Vagina (tissue), 2 donors: ENCODE measurements at regions not wholly inside any gene's neighbourhood (a gene's known extent, or its start where the extent isn't known, plus 50 kb on each side); places are given as distances from the start of the nearest gene placed in this dataset.

Source experiments
- DNase-seq, 2 donors: peaks; one replicate each; pipeline ENCODE4 v3.0.0-alpha.2; 2017; ENCODE audit errors: extremely low spot score in 2 of 2
- H3K27ac ChIP-seq: fragments of 200-600 bp; sonication (generic); one replicate; pipeline ENCODE4 v1.5.1; 2019
- H3K27me3 ChIP-seq: fragments of 200-600 bp; sonication (generic); one replicate; pipeline ENCODE4 v1.5.1; 2019
- H3K36me3 ChIP-seq, 2 donors: fragments of 200-600 bp; sonication (generic); one replicate each; pipeline ENCODE4 v1.5.1; 2017 to 2019
- H3K4me1 ChIP-seq: fragments of 200-600 bp; sonication (generic); one replicate; pipeline ENCODE4 v1.5.1; 2019
- H3K4me3 ChIP-seq, 2 donors: fragments of 200-600 bp; sonication (generic); 1 replicate in 1 of 2; 2 replicates in 1 of 2; pipeline ENCODE4 v1.5.1; 2016 to 2019
- H3K9me3 ChIP-seq: fragments of 200-600 bp; sonication (generic); one replicate; pipeline ENCODE4 v1.5.1; 2019
- POLR2A ChIP-seq, 2 donors: fragments of 450-650 bp; IDR thresholded peaks; one replicate each; pipeline ENCODE4 v1.6.1; 2017; ENCODE audit warnings: antibody characterized with exemption in 2 of 2, mild to moderate bottlenecking in 2 of 2, moderate library complexity in 2 of 2
- POLR2AphosphoS5 ChIP-seq, 2 donors: sonication (generic); formaldehyde crosslinking; IDR thresholded peaks; one replicate each; pipeline ENCODE4 v1.9.0; 2017; ENCODE audit warnings: antibody characterized with exemption in 2 of 2, mild to moderate bottlenecking in 2 of 2, low read depth in 1 of 2; ENCODE audit not compliant: insufficient read depth in 1 of 2
- intact Hi-C: fragments of 100-400 bp; cut with DNase I; formaldehyde crosslinking; loops from one replicate; pipeline ENCODE4 v1.15.1; 2023
- TF ChIP-seq, protein P1 (sequence below), 3 experiments: fragments of 450-650 bp in 2 of 3; fragments of 200-600 bp in 1 of 3; sonication (generic) in 1 of 3; IDR thresholded peaks; one replicate each; pipeline ENCODE4 v1.5.1; 2017 to 2019; ENCODE audit warnings: antibody characterized with exemption in 3 of 3, mild to moderate bottlenecking in 2 of 3, moderate library complexity in 2 of 3

GRCh38 chr2:65599693-65600092 lies 167.3 kb upstream of the SPRED2 start:
- Histone ChIP-seq H3K27ac (no peak overlapping the region), H3K36me3 (no peaks in the 10 kb centered on the region), H3K9me3 (no peaks in the 10 kb centered on the region), H3K4me1 (no peaks in the 10 kb centered on the region), H3K27me3 (no peaks in the 10 kb centered on the region), H3K4me3 (no peak overlapping the region)
- no peak for TF ChIP-seq POLR2A (IDR thresholded peaks at IDR 0.05)
- TF ChIP-seq POLR2AphosphoS5 (IDR thresholded peaks at IDR 0.05; ENCODE audit: insufficient read depth in 1 of 2, low read depth in 1 of 2) = no peak
- TF ChIP-seq, protein P1, sequence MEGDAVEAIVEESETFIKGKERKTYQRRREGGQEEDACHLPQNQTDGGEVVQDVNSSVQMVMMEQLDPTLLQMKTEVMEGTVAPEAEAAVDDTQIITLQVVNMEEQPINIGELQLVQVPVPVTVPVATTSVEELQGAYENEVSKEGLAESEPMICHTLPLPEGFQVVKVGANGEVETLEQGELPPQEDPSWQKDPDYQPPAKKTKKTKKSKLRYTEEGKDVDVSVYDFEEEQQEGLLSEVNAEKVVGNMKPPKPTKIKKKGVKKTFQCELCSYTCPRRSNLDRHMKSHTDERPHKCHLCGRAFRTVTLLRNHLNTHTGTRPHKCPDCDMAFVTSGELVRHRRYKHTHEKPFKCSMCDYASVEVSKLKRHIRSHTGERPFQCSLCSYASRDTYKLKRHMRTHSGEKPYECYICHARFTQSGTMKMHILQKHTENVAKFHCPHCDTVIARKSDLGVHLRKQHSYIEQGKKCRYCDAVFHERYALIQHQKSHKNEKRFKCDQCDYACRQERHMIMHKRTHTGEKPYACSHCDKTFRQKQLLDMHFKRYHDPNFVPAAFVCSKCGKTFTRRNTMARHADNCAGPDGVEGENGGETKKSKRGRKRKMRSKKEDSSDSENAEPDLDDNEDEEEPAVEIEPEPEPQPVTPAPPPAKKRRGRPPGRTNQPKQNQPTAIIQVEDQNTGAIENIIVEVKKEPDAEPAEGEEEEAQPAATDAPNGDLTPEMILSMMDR (IDR thresholded peaks at IDR 0.05) = no peak
- intact Hi-C loops = no loop called here
- DNase-seq = no peak

DNA sequence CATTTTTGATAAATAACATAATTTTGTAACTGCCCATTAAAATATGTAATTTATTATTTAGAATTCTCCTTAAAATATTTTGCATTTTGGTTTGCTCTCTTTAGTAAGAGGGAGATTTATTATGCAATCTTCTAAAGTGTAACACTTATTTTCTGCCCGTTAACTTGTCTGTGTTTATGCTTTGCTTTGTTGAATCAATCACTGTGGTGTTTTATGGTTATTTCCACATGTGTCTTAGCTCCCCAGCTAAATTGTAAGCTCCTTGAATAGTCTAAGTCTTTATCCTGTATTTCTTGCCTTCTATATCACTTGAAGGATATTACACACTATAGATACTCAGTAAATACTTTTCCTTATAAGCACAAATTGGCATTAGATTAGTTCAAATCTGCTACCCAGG lies 166.6 kb upstream of the SPRED2 start:
- TF ChIP-seq POLR2AphosphoS5 (IDR thresholded peaks at IDR 0.05; ENCODE audit: insufficient read depth in 1 of 2, low read depth in 1 of 2) = no peak
- TF ChIP-seq, protein P1 (IDR thresholded peaks at IDR 0.05) = no peak
- TF ChIP-seq POLR2A (IDR thresholded peaks at IDR 0.05) = no peak
- no peak overlapping the region for H3K4me3 ChIP-seq

DNA sequence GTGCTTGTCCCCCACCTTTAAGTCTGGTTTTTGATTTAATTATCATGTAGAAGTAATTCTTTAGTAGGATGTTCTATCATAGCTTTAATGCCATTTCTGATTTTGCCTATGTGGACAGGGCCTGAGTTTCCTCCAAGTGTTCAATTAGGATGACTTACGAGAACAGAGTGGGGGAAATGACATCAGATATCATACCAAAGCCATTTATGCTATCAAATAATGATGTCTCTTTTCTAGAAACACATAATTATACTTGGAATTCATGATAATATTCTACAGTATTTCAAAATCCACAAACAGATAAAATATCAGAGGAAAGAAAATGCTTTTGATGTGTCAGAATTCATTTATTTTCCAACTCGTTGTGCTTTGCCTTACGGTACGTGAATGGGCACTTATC lies 165.9 kb upstream of the SPRED2 start:
- Histone ChIP-seq H3K4me1 (no peaks in the 10 kb centered on the region), H3K9me3 (no peaks in the 10 kb centered on the region), H3K4me3 (no peak overlapping the region), H3K36me3 (no peaks in the 10 kb centered on the region), H3K27ac (no peak overlapping the region), H3K27me3 (no peaks in the 10 kb centered on the region)
- TF ChIP-seq POLR2AphosphoS5 (IDR thresholded peaks at IDR 0.05; ENCODE audit: insufficient read depth in 1 of 2, low read depth in 1 of 2) (no peak), POLR2A (IDR thresholded peaks at IDR 0.05) (no peak)
- TF ChIP-seq, protein P1 (IDR thresholded peaks at IDR 0.05) = no peak
- intact Hi-C loops = no loop called here
- no peak for DNase-seq

More for the DNA sequence above, 166.6 kb upstream of the SPRED2 start:
- no peaks in the 10 kb centered on the region for H3K36me3 ChIP-seq
- DNase-seq = no peak
- intact Hi-C loops = no loop called here
- no peaks in the 10 kb centered on the region for H3K27me3 ChIP-seq
- H3K9me3 ChIP-seq = no peaks in the 10 kb centered on the region
- H3K4me1 ChIP-seq = no peaks in the 10 kb centered on the region
- H3K27ac ChIP-seq = no peak overlapping the region

DNA sequence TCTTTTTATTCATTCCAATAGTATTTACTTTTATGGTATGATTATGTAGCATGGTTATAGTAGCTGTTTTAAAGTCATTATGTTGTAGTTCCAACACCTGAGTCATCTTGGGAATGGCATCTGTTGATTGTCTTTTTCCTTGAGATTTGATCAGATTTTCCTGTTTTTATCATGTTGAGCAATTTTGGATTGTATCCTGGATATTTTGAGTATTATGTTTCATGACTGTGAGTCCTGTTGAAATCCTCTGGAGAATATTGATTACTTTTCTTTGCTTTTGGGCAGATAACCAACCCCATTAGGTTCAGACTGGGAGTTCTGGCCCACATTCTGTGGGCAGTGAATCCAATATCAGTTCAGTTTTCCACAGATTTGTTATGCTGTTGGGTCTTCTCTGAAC lies 163.2 kb upstream of the SPRED2 start:
- no peaks in the 10 kb centered on the region for H3K27me3 ChIP-seq
- no peaks in the 10 kb centered on the region for H3K36me3 ChIP-seq
- TF ChIP-seq, protein P1 (IDR thresholded peaks at IDR 0.05) = no peak
- TF ChIP-seq POLR2AphosphoS5 (IDR thresholded peaks at IDR 0.05; ENCODE audit: insufficient read depth in 1 of 2, low read depth in 1 of 2) = no peak
- TF ChIP-seq POLR2A (IDR thresholded peaks at IDR 0.05) = no peak
- H3K9me3 ChIP-seq = no peaks in the 10 kb centered on the region
- DNase-seq = no peak
- intact Hi-C loops = no loop called here
- H3K4me3 ChIP-seq = no peak overlapping the region
- H3K27ac ChIP-seq = no peak overlapping the region
- H3K4me1 ChIP-seq = no peaks in the 10 kb centered on the region

DNA sequence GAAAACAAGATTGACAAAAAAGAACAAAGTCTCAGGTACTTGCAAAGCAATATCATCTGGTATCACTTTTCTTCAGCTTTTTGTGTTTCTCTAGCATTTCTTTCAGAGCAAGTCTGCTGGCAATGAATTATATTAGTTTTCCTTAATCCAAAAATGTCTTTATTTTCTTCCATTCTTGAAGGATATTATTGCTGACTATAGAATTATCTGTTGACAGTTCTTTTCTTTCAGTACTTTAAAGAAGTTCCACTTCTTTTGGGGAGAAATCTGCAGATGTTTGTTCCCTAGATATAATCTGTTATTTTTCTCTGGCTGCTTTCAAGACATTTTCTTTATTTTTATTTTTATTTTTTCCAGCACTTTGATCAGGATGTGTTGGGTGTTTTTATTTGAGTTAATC lies 161.8 kb upstream of the SPRED2 start:
- TF ChIP-seq, protein P1 (IDR thresholded peaks at IDR 0.05) = no peak
- TF ChIP-seq POLR2AphosphoS5 (IDR thresholded peaks at IDR 0.05; ENCODE audit: insufficient read depth in 1 of 2, low read depth in 1 of 2) = no peak
- TF ChIP-seq POLR2A (IDR thresholded peaks at IDR 0.05) = no peak
- intact Hi-C loops = no loop called here
- Histone ChIP-seq H3K27me3 (no peaks in the 10 kb centered on the region), H3K27ac (no peak overlapping the region), H3K9me3 (no peaks in the 10 kb centered on the region), H3K36me3 (no peaks in the 10 kb centered on the region), H3K4me3 (no peak overlapping the region), H3K4me1 (no peaks in the 10 kb centered on the region)
- DNase-seq = no peak
